NT2/D1 (cell line): ENCODE measurements at regions not wholly inside any gene's neighbourhood (a gene's known extent, or its start where the extent isn't known, plus 50 kb on each side); places are given as distances from the start of the nearest gene placed in this dataset.

Experiments used
- SUZ12 ChIP-seq: IDR thresholded peaks from 2 replicates; pipeline ENCODE4 v1.6.1; 2011; ENCODE audit not compliant: insufficient read length, insufficient read depth; ENCODE audit errors: extremely low read depth
- YY1 ChIP-seq: IDR thresholded peaks from 2 replicates; pipeline ENCODE4 v1.6.1; 2011; ENCODE audit not compliant: insufficient read length, insufficient read depth
- ZNF274 ChIP-seq: IDR thresholded peaks from 2 replicates; pipeline ENCODE4 v1.6.1; 2011; ENCODE audit warnings: mild to moderate bottlenecking, low read depth, low read length

DNA sequence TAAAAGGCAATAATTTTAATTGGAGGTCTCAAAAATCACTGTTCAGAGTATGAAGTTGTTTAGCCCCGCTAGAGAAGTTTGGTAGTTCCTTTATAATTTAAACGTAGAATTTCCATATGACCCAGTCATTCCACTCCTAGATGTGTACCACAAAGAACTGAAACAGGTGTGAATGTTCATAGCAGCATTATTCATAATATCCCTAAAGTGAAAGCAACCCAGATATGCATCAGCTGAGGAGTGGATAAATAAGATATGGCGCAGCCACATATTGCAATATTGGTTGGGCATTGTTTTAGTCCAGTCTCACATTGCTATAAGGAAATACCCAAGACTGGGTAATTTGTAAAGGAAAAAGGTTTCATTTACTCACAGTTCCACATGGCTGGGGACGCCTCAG is 976.2 kb downstream of the NLGN4Y start:
- TF ChIP-seq SUZ12 (no peak), ZNF274 (no peak), YY1 (no peak)
